ENCODE measurements at regions not wholly inside any gene's neighbourhood (a gene's known extent, or its start where the extent isn't known, plus 50 kb on each side); places are given as distances from the start of the nearest gene placed in this dataset.

GRCh38 chr3:25887907-25888306 is 98.0 kb downstream of the OXSM start (continued):
- TF ChIP-seq, protein P1, sequence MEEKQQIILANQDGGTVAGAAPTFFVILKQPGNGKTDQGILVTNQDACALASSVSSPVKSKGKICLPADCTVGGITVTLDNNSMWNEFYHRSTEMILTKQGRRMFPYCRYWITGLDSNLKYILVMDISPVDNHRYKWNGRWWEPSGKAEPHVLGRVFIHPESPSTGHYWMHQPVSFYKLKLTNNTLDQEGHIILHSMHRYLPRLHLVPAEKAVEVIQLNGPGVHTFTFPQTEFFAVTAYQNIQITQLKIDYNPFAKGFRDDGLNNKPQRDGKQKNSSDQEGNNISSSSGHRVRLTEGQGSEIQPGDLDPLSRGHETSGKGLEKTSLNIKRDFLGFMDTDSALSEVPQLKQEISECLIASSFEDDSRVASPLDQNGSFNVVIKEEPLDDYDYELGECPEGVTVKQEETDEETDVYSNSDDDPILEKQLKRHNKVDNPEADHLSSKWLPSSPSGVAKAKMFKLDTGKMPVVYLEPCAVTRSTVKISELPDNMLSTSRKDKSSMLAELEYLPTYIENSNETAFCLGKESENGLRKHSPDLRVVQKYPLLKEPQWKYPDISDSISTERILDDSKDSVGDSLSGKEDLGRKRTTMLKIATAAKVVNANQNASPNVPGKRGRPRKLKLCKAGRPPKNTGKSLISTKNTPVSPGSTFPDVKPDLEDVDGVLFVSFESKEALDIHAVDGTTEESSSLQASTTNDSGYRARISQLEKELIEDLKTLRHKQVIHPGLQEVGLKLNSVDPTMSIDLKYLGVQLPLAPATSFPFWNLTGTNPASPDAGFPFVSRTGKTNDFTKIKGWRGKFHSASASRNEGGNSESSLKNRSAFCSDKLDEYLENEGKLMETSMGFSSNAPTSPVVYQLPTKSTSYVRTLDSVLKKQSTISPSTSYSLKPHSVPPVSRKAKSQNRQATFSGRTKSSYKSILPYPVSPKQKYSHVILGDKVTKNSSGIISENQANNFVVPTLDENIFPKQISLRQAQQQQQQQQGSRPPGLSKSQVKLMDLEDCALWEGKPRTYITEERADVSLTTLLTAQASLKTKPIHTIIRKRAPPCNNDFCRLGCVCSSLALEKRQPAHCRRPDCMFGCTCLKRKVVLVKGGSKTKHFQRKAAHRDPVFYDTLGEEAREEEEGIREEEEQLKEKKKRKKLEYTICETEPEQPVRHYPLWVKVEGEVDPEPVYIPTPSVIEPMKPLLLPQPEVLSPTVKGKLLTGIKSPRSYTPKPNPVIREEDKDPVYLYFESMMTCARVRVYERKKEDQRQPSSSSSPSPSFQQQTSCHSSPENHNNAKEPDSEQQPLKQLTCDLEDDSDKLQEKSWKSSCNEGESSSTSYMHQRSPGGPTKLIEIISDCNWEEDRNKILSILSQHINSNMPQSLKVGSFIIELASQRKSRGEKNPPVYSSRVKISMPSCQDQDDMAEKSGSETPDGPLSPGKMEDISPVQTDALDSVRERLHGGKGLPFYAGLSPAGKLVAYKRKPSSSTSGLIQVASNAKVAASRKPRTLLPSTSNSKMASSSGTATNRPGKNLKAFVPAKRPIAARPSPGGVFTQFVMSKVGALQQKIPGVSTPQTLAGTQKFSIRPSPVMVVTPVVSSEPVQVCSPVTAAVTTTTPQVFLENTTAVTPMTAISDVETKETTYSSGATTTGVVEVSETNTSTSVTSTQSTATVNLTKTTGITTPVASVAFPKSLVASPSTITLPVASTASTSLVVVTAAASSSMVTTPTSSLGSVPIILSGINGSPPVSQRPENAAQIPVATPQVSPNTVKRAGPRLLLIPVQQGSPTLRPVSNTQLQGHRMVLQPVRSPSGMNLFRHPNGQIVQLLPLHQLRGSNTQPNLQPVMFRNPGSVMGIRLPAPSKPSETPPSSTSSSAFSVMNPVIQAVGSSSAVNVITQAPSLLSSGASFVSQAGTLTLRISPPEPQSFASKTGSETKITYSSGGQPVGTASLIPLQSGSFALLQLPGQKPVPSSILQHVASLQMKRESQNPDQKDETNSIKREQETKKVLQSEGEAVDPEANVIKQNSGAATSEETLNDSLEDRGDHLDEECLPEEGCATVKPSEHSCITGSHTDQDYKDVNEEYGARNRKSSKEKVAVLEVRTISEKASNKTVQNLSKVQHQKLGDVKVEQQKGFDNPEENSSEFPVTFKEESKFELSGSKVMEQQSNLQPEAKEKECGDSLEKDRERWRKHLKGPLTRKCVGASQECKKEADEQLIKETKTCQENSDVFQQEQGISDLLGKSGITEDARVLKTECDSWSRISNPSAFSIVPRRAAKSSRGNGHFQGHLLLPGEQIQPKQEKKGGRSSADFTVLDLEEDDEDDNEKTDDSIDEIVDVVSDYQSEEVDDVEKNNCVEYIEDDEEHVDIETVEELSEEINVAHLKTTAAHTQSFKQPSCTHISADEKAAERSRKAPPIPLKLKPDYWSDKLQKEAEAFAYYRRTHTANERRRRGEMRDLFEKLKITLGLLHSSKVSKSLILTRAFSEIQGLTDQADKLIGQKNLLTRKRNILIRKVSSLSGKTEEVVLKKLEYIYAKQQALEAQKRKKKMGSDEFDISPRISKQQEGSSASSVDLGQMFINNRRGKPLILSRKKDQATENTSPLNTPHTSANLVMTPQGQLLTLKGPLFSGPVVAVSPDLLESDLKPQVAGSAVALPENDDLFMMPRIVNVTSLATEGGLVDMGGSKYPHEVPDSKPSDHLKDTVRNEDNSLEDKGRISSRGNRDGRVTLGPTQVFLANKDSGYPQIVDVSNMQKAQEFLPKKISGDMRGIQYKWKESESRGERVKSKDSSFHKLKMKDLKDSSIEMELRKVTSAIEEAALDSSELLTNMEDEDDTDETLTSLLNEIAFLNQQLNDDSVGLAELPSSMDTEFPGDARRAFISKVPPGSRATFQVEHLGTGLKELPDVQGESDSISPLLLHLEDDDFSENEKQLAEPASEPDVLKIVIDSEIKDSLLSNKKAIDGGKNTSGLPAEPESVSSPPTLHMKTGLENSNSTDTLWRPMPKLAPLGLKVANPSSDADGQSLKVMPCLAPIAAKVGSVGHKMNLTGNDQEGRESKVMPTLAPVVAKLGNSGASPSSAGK (IDR thresholded peaks at IDR 0.05), result no peak

Data from K562 (cell line).